ENCODE measurements at regions not wholly inside any gene's neighbourhood (a gene's known extent, or its start where the extent isn't known, plus 50 kb on each side); places are given as distances from the start of the nearest gene placed in this dataset.

GRCh38 chr6:114445846-114446245 is 103.0 kb upstream of the HS3ST5 start:
- TF ChIP-seq CTCF (IDR thresholded peaks at IDR 0.05; ENCODE audit: low read depth, low read length, poor library complexity, severe bottlenecking) (no peak), EZH2phosphoT487 (IDR thresholded peaks at IDR 0.05; ENCODE audit: borderline replicate concordance, low read length) (no peak)
